ENCODE measurements at regions not wholly inside any gene's neighbourhood (a gene's known extent, or its start where the extent isn't known, plus 50 kb on each side); places are given as distances from the start of the nearest gene placed in this dataset.
A peak's percentile ranks its signal among the peaks of the same experiment; 100 is the strongest.

DNA sequence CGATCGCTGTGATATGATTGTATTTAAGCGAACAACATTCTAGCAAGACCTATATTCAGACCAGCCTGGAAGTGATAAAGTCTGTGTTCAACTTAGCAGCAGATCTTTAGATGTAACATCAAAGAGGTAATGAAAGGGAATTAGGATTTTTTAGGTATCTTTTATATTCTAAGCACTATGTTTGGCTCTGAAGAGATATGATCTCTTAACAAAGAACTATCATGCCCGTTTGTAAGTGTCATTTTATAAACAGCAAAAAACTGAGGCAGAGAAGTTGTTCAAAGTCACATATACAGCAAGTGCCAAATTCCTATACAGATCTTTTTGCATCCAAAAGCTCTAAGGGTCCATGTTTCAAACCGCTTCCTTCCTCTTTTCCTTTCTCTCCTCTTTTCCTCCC is 53.0 kb upstream of the TIAM1 start:
- Mint-ChIP-seq H3K36me3 (ENCODE audit: insufficient read depth) (no peaks in the 10 kb centered on the region), H3K9me3 (ENCODE audit: low read depth) (no peaks in the 10 kb centered on the region), H3K4me3 (ENCODE audit: low read depth) (no peak overlapping the region), H3K4me1 (ENCODE audit: low read depth) (peaks cover 43% of the 10 kb centered on the region), H3K27me3 (peaks cover 2% of the 10 kb centered on the region), H3K27ac (peak overlapping the region; percentile 1)
- no peak for DNase-seq (ENCODE audit: low spot score, unreplicated experiment)
- TF ChIP-seq, protein P1, sequence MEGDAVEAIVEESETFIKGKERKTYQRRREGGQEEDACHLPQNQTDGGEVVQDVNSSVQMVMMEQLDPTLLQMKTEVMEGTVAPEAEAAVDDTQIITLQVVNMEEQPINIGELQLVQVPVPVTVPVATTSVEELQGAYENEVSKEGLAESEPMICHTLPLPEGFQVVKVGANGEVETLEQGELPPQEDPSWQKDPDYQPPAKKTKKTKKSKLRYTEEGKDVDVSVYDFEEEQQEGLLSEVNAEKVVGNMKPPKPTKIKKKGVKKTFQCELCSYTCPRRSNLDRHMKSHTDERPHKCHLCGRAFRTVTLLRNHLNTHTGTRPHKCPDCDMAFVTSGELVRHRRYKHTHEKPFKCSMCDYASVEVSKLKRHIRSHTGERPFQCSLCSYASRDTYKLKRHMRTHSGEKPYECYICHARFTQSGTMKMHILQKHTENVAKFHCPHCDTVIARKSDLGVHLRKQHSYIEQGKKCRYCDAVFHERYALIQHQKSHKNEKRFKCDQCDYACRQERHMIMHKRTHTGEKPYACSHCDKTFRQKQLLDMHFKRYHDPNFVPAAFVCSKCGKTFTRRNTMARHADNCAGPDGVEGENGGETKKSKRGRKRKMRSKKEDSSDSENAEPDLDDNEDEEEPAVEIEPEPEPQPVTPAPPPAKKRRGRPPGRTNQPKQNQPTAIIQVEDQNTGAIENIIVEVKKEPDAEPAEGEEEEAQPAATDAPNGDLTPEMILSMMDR (IDR thresholded peaks at IDR 0.05; ENCODE audit: unreplicated experiment) = no peak

DNA sequence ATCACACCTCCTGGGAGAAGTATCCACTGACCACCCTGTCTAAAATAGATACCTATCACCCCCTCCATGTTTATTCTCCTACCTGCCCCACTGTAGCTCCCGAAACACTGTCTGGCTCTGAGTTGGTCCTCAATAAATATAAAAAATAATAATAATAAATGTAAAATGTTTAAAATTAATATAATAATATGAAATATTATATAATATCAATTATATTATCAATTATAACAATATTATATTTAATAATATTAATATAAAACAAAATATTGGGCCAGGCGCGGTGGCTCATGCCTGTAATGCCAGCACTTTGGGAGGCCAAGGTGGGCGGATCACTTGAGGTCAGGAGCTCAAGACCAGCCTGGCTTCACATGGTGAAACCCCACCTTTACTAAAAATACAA is 52.3 kb upstream of the TIAM1 start:
- TF ChIP-seq, protein P1 (IDR thresholded peaks at IDR 0.05; ENCODE audit: unreplicated experiment) = no peak
- no peaks in the 10 kb centered on the region for H3K9me3 Mint-ChIP-seq (ENCODE audit: low read depth)
- no peak for DNase-seq (ENCODE audit: low spot score, unreplicated experiment)
- H3K27ac Mint-ChIP-seq = peak overlapping the region; percentile 18
- no peaks in the 10 kb centered on the region for H3K36me3 Mint-ChIP-seq (ENCODE audit: insufficient read depth)
- peaks cover 2% of the 10 kb centered on the region for H3K27me3 Mint-ChIP-seq
- H3K4me3 Mint-ChIP-seq (ENCODE audit: low read depth) = no peak overlapping the region
- peaks cover 43% of the 10 kb centered on the region for H3K4me1 Mint-ChIP-seq (ENCODE audit: low read depth)

DNA sequence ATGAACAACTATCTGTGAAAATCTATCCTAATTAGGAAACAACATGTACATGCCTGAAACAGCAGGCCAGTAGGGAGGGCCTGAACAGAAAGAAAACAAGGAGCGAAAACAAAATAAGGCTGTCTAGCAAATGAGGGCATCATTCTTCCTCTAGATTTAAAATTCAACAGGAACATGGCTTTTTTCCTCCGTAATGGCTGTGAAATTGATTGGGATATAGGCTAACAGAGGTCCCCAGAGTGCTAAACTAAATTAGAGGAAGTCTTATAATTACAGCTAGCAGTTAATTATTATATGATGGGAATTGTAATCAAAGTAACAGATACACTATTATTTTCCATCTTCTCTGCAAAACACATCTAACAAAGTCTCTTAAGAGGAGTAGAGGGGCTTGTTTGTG is 51.7 kb upstream of the TIAM1 start:
- no peak for DNase-seq (ENCODE audit: low spot score, unreplicated experiment)
- Mint-ChIP-seq H3K36me3 (ENCODE audit: insufficient read depth) (no peaks in the 10 kb centered on the region), H3K27ac (peak overlapping the region; percentile 18), H3K4me3 (ENCODE audit: low read depth) (no peak overlapping the region), H3K4me1 (ENCODE audit: low read depth) (peaks cover 40% of the 10 kb centered on the region), H3K27me3 (no peaks in the 10 kb centered on the region), H3K9me3 (ENCODE audit: low read depth) (no peaks in the 10 kb centered on the region)
- TF ChIP-seq, protein P1 (IDR thresholded peaks at IDR 0.05; ENCODE audit: unreplicated experiment) = no peak

DNA sequence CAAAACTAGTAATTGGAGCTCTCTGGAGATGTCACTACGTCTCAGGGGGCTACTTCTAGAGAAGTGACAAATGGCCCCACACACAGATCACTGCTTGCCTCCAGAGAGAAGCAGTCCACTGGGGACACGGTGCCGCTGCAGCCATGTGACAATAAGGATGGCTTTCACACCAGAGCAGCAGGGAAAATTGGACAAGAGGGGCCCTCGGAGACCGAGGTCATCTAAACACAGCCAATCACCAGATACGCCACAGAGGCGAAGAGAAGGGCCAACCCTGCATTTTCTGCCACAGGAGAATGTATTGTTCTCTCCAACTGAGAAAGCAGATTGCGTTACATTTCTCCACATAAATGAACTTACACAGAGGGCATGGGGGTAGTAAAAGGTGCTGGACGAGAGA is 51.2 kb upstream of the TIAM1 start:
- Mint-ChIP-seq H3K4me1 (ENCODE audit: low read depth) (peaks cover 40% of the 10 kb centered on the region), H3K27ac (peak overlapping the region; percentile 25), H3K9me3 (ENCODE audit: low read depth) (no peaks in the 10 kb centered on the region), H3K4me3 (ENCODE audit: low read depth) (peak overlapping the region; percentile 22), H3K36me3 (ENCODE audit: insufficient read depth) (no peaks in the 10 kb centered on the region), H3K27me3 (no peaks in the 10 kb centered on the region)
- DNase-seq (ENCODE audit: low spot score, unreplicated experiment) = no peak
- TF ChIP-seq, protein P1 (IDR thresholded peaks at IDR 0.05; ENCODE audit: unreplicated experiment) = no peak

DNA sequence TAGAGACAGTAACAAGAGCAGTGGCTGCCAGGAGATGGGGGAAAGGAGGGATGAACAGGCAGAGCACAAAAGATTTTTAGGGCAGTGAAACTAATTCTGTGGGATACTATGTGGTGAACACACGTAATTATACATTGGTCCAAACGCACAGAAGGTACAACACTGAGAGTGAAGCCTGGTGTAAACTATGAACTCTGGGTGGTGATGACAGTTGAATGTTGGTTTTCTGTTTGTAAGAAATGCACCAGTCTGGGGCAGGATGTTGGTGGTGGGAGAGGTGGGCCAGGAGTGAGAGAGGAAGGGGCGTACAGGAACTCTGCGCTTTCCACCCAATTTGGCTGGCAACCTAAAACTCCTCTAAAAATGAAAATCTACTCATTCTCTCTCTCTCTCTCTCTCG is 50.2 kb upstream of the TIAM1 start:
- Mint-ChIP-seq H3K27ac (no peak overlapping the region), H3K9me3 (ENCODE audit: low read depth) (no peaks in the 10 kb centered on the region), H3K27me3 (no peaks in the 10 kb centered on the region), H3K36me3 (ENCODE audit: insufficient read depth) (no peaks in the 10 kb centered on the region), H3K4me1 (ENCODE audit: low read depth) (peaks cover 30% of the 10 kb centered on the region), H3K4me3 (ENCODE audit: low read depth) (no peak overlapping the region)
- TF ChIP-seq, protein P1 (IDR thresholded peaks at IDR 0.05; ENCODE audit: unreplicated experiment) = no peak
- no peak for DNase-seq (ENCODE audit: low spot score, unreplicated experiment)

All from progenitor cell of endocrine pancreas (in vitro differentiated cells).